PC-3 (cell line): ENCODE measurements at regions not wholly inside any gene's neighbourhood (a gene's known extent, or its start where the extent isn't known, plus 50 kb on each side); places are given as distances from the start of the nearest gene placed in this dataset.

ENCODE experiments used
- EZH2 ChIP-seq: fragments of 300-600 bp; sonication (generic); IDR thresholded peaks from one replicate; pipeline ENCODE4 v1.6.1; 2017; ENCODE audit warnings: antibody characterized with exemption, mild to moderate bottlenecking, low read length; ENCODE audit not compliant: unreplicated experiment
- TF ChIP-seq, protein P1 (sequence below): fragments of 300-600 bp; sonication (generic); conservative IDR thresholded peaks from 2 replicates; pipeline ENCODE4 v1.5.1; 2017; ENCODE audit warnings: antibody characterized with exemption, low read depth, mild to moderate bottlenecking, low read length

- no peak for TF ChIP-seq EZH2
- TF ChIP-seq, protein P1, sequence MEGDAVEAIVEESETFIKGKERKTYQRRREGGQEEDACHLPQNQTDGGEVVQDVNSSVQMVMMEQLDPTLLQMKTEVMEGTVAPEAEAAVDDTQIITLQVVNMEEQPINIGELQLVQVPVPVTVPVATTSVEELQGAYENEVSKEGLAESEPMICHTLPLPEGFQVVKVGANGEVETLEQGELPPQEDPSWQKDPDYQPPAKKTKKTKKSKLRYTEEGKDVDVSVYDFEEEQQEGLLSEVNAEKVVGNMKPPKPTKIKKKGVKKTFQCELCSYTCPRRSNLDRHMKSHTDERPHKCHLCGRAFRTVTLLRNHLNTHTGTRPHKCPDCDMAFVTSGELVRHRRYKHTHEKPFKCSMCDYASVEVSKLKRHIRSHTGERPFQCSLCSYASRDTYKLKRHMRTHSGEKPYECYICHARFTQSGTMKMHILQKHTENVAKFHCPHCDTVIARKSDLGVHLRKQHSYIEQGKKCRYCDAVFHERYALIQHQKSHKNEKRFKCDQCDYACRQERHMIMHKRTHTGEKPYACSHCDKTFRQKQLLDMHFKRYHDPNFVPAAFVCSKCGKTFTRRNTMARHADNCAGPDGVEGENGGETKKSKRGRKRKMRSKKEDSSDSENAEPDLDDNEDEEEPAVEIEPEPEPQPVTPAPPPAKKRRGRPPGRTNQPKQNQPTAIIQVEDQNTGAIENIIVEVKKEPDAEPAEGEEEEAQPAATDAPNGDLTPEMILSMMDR: no peak
Measured at GRCh38 chr18:56351911-56352500, 286.4 kb downstream of the TXNL1 start.
